ENCODE measurements at regions not wholly inside any gene's neighbourhood (a gene's known extent, or its start where the extent isn't known, plus 50 kb on each side); places are given as distances from the start of the nearest gene placed in this dataset.

- no peak for TF ChIP-seq CTCF (IDR thresholded peaks at IDR 0.05)
- no peak for TF ChIP-seq POLR2A (IDR thresholded peaks at IDR 0.05)
Measured at GRCh38 chr10:110391541-110391940, 86.8 kb upstream of the SMNDC1 start.
